ENCODE measurements at regions not wholly inside any gene's neighbourhood (a gene's known extent, or its start where the extent isn't known, plus 50 kb on each side); places are given as distances from the start of the nearest gene placed in this dataset.

- TF ChIP-seq CTCF (IDR thresholded peaks at IDR 0.05; ENCODE audit: control insufficient read depth, extremely low read depth, insufficient read depth): no peak
- no peak for DNase-seq (ENCODE audit: low read depth)
- H3K4me3 ChIP-seq (ENCODE audit: low read depth, low read length): no peak overlapping the region
Measured at GRCh38 chr22:48742556-48743343, 1084.9 kb downstream of the BRD1 start.

DNA sequence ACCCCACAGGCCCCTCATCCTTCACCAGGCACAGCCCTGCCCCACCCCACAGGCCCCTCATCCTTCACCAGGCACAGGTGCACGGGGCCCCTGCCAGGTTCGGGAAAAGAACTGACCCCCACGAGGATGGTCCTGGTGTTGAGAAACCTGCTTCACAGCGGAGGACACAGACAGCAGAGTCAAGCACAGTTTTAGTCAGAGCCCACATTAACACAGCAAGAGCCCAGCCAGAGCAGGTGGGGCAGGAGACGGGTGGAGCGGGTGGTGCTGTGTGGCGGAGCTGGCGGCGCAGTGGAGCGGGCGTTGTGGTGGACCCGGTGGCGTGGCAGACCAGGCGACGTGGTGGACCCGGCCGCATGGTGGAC lies 1085.5 kb downstream of the BRD1 start:
- no peak overlapping the region for H3K4me3 ChIP-seq (ENCODE audit: low read depth, low read length)
- DNase-seq (ENCODE audit: low read depth): no peak
- TF ChIP-seq CTCF (IDR thresholded peaks at IDR 0.05; ENCODE audit: control insufficient read depth, extremely low read depth, insufficient read depth): no peak

- DNase-seq (ENCODE audit: low read depth): no peak
- no peak overlapping the region for H3K4me3 ChIP-seq (ENCODE audit: low read depth, low read length)
- TF ChIP-seq CTCF (IDR thresholded peaks at IDR 0.05; ENCODE audit: control insufficient read depth, extremely low read depth, insufficient read depth): no peak
Measured at GRCh38 chr22:48741540-48741939, 1086.1 kb downstream of the BRD1 start.

DNA sequence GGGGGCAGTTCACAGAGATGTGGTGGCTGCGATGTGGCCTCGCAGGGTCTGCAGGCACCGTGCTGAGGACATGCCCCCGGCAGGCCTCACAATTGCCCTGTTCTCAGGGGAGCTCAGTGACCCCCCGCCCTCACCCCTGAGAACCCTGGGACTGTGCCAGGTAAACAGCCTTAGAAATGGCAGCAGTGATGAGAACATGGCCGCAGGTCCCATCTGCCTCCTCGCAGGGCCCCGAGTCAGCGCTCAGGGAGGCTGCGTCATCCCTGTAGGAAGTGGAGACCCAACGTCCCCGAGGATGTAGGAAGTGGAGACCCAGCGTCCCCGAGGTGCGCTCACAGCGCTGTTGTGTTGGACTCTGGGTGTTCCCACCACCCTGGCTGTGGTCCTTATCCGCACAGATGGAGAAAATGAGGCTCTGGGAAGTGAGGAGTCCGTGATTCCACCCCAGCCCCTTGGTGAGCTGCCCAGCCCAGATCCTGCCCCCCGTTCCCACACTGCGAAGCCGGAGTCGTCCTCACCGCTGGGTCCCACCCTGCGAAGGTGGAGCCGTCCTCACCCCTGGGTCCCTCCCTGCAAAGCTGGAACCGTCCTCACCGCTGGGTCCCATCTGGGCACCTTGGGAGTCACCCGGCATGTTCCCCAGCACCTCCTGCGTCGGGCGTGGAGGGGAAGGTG lies 1086.8 kb downstream of the BRD1 start:
- no peak overlapping the region for H3K4me3 ChIP-seq (ENCODE audit: low read depth, low read length)
- TF ChIP-seq CTCF (IDR thresholded peaks at IDR 0.05; ENCODE audit: control insufficient read depth, extremely low read depth, insufficient read depth): no peak
- DNase-seq (ENCODE audit: low read depth): no peak

GRCh38 chr22:48740086-48740730 lies 1087.5 kb downstream of the BRD1 start:
- no peak for TF ChIP-seq CTCF (IDR thresholded peaks at IDR 0.05; ENCODE audit: control insufficient read depth, extremely low read depth, insufficient read depth)
- no peak overlapping the region for H3K4me3 ChIP-seq (ENCODE audit: low read depth, low read length)
- no peak for DNase-seq (ENCODE audit: low read depth)

DNA sequence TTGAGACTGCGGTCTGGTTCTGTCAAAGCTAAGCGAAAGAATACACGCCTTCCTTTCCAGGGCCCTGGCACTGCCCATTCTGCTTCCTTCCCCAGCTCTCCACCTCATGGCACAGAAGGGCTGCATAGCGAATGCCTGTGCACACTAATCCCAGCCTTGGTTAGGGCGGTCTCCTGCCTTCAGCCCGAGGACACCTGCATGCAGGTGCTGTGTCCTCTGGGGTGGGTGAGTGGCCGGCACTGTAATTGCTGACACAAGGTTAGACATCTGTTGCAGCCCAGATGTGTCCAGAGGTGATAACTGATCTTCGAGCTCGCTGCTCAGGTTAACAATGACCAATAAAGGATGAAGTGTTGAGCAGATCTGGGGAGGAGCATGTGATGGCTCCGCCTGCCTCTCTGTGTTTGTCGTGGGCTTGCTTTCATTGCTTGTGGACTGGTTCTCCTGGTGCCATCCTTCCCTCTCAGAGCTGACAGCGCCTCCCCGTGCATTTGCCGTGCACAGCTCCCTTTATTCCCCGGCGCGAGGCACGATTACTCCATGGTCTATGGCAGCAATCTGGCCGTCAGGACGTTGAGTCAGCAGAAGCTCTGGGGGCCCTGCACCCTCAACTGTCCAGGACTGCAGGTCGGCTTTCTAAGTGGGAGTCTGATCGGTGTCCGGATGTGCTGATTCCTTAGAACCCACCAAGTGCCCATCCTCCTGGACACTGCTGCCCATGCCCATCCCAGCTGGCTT lies 1088.2 kb downstream of the BRD1 start:
- TF ChIP-seq CTCF (IDR thresholded peaks at IDR 0.05; ENCODE audit: control insufficient read depth, extremely low read depth, insufficient read depth): no peak
- DNase-seq (ENCODE audit: low read depth): no peak
- no peak overlapping the region for H3K4me3 ChIP-seq (ENCODE audit: low read depth, low read length)
